Endothelial cell (in vitro differentiated cells): ENCODE measurements at regions not wholly inside any gene's neighbourhood (a gene's known extent, or its start where the extent isn't known, plus 50 kb on each side); places are given as distances from the start of the nearest gene placed in this dataset.
"Not testable (repeated sequence)": the region's sequence is repeated elsewhere in the genome, so short reads cannot be mapped to it uniquely, and the experiment has no call there.

Experiments
- DNase-seq: peaks from one replicate; pipeline ENCODE4 v3.0.0; 2021; ENCODE audit warnings: low spot score
- H3K27ac Mint-ChIP-seq: one replicate; pipeline ENCODE4 v1.8.0; 2021; ENCODE audit warnings: mixed read lengths, inconsistent platforms; ENCODE audit not compliant: unreplicated experiment
- H3K27me3 Mint-ChIP-seq: one replicate; pipeline ENCODE4 v1.8.0; 2021; ENCODE audit warnings: mild to moderate bottlenecking, moderate library complexity, mixed read lengths, inconsistent platforms; ENCODE audit not compliant: unreplicated experiment
- H3K36me3 Mint-ChIP-seq: one replicate; pipeline ENCODE4 v1.8.0; 2021; ENCODE audit warnings: mild to moderate bottlenecking, low read depth, mixed read lengths, inconsistent platforms; ENCODE audit not compliant: unreplicated experiment
- H3K4me1 Mint-ChIP-seq: one replicate; pipeline ENCODE4 v1.8.0; 2021; ENCODE audit warnings: mild to moderate bottlenecking, mixed read lengths, inconsistent platforms; ENCODE audit not compliant: unreplicated experiment
- H3K4me3 Mint-ChIP-seq: one replicate; pipeline ENCODE4 v1.8.0; 2021; ENCODE audit warnings: mild to moderate bottlenecking, mixed read lengths, inconsistent platforms; ENCODE audit not compliant: unreplicated experiment
- H3K9me3 Mint-ChIP-seq: one replicate; pipeline ENCODE4 v1.8.0; 2021; ENCODE audit warnings: mixed read lengths, inconsistent platforms; ENCODE audit not compliant: unreplicated experiment
- TF ChIP-seq, protein P1 (sequence below): fragments of 200-600 bp; sonication (generic); IDR thresholded peaks from one replicate; pipeline ENCODE4 v1.5.0; 2021; ENCODE audit warnings: antibody characterized with exemption; ENCODE audit not compliant: unreplicated experiment

DNA sequence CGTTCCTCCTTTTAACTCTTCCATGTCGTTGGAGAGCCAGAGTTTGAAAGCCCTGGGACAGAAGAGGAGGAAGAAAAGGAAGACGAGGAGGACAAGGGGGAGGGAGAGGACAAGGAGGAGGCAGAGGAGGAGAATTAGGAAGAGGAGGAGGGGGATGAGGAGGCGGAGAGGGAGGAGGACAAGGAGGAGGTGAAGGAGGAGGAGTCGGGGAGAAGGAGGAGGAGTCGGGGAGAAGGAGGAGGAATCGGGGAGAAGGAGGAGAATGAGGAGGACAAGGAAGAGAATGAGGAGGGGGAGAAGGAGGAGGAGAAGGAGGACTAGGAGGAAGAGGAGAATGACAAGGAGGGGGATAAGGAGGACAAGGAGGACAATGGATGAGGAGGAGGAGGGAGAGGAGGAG, 325.7 kb downstream of the CACNA1B start:
- not testable (repeated sequence) for H3K4me1 Mint-ChIP-seq, DNase-seq

DNA sequence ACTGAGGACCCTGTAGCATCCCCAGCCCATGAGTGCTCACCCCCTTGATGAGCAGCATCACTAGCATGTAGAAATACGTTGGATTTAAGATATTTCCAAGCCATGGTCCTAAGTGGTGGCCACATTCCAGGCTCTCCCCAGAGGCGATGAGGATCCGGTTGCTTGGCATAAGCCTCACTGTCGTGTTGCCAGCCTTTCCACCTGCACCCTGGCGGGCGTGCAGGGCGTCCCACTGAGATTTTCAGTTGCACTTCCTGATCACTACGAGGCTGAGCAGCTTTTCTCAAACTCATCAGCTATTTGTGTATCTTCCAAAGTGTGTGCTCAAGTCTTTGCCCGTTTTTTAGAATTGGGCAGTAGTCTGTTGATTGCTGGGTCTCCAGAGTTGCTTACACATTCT, 326.3 kb downstream of the CACNA1B start:
- DNase-seq, H3K9me3 Mint-ChIP-seq, H3K4me1 Mint-ChIP-seq, H3K36me3 Mint-ChIP-seq, H3K4me3 Mint-ChIP-seq, H3K27ac Mint-ChIP-seq, H3K27me3 Mint-ChIP-seq: not testable (repeated sequence)

More for the DNA sequence above, 325.7 kb downstream of the CACNA1B start:
- H3K27me3 Mint-ChIP-seq, H3K36me3 Mint-ChIP-seq, H3K4me3 Mint-ChIP-seq, H3K27ac Mint-ChIP-seq, H3K9me3 Mint-ChIP-seq: not testable (repeated sequence)

DNA sequence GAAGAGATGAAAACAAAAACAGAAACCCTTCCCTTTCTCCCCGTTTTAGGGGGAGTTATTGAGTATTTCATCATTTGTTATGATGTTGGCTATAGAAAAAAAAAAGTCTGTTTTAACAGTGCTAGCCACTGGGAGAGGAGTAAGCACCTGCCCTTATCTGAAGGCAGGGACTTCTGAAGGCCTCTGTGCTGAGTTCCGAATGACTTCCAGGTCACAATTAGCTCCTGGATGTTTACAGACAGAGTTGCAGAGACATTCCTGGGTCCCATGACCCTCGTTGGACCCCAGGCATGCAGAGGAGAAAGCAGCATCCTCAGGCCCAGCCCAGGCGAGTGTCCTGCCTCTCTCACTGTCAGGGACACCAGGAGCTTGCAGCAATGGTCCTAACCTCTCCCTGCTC, 328.5 kb downstream of the CACNA1B start:
- H3K27ac Mint-ChIP-seq, H3K36me3 Mint-ChIP-seq, H3K4me3 Mint-ChIP-seq, H3K4me1 Mint-ChIP-seq, H3K9me3 Mint-ChIP-seq, H3K27me3 Mint-ChIP-seq, DNase-seq: not testable (repeated sequence)

GRCh38 chr9:138207300-138208179, 330.0 kb downstream of the CACNA1B start:
- not testable (repeated sequence) for H3K4me3 Mint-ChIP-seq, H3K27me3 Mint-ChIP-seq, H3K9me3 Mint-ChIP-seq, DNase-seq, H3K4me1 Mint-ChIP-seq, H3K27ac Mint-ChIP-seq, H3K36me3 Mint-ChIP-seq

DNA sequence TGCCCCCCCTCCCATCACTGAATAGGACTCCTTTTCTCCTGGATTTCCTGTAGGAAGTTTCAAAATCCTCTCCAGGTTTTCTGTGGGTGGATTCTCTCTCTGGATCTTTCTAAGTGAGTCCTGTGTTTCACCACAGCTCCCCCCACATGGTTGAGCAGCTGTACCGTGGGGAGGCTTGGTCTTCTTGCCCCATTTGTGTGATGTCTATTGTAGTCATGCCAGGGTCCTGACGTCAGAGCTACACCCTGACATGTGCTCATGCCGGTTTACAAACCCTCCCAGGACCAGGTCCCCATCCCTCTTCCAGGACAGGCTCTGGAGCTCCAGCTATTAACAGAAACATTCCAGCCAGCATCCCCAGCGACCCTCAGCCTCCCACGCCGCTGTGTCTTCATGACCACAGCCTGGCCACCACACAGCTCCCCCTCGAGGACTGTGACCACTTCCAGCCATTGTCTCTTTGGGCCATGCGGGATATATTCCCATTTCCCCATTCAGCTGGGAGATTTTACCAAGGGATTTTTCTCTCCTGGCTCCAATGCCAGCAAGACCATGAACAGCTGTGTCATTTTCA, 331.6 kb downstream of the CACNA1B start:
- not testable (repeated sequence) for H3K27me3 Mint-ChIP-seq, H3K4me3 Mint-ChIP-seq, DNase-seq, H3K9me3 Mint-ChIP-seq, H3K4me1 Mint-ChIP-seq, H3K36me3 Mint-ChIP-seq
- H3K27ac Mint-ChIP-seq: peak overlapping the region; percentile 68

GRCh38 chr9:138210388-138210986, 332.9 kb downstream of the CACNA1B start:
- H3K36me3 Mint-ChIP-seq, H3K9me3 Mint-ChIP-seq, H3K27ac Mint-ChIP-seq, DNase-seq, H3K4me3 Mint-ChIP-seq, H3K27me3 Mint-ChIP-seq, H3K4me1 Mint-ChIP-seq: not testable (repeated sequence)

DNA sequence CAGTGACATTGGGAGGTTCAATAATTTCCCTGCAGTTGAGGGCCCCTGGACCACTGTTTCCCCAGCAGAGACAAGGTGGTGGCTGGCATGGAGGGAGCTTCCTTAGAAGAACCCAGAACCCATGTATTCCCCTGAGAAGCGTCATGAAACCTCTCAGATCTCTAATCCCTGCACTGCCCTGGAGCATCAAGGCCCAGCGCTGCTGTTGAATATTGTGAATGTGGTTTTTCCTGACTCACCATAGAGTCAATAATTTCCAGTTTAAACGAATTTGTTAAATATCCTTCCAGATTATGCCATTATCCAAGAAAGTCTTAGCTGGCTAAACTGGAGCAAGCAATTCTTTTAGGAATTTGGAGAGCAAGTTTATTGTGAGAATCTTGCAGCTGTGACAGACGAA, 333.5 kb downstream of the CACNA1B start:
- H3K4me1 Mint-ChIP-seq, DNase-seq, H3K36me3 Mint-ChIP-seq, H3K27ac Mint-ChIP-seq, H3K9me3 Mint-ChIP-seq, H3K27me3 Mint-ChIP-seq, H3K4me3 Mint-ChIP-seq: not testable (repeated sequence)

DNA sequence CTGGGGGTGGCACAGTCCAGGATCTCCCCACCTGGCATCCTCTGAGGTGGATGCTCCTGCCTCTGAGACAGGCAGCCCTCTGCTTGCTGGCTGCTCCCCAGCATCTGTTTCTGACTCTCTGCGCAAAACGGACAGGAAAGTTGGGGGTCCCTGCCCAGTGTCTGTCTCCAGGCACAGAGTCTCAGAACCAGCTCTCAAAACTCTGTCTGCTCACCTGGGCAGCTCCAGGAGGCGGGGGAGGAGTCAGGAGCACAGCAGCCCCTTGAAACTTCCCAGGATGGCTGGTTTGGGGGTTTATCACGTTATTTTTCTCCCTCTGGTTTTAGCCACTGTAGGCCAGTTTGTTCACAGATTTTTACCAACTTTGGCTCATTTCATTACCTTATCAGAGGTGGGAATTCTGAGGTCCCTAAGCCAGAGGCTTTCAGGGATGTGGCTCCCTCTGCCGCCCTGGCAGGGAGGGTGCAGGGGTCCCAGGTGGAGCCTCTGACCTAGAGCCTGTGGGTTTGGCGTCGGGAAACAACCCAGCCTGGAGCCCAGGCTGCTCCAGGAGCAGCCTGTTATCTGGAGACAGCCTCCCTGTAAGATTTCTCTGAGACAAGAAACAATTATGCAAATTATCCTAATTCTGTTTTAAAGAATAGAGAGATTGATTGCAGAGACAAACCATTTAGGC, 334.1 kb downstream of the CACNA1B start:
- H3K4me3 Mint-ChIP-seq, H3K36me3 Mint-ChIP-seq: not testable (repeated sequence)

DNA sequence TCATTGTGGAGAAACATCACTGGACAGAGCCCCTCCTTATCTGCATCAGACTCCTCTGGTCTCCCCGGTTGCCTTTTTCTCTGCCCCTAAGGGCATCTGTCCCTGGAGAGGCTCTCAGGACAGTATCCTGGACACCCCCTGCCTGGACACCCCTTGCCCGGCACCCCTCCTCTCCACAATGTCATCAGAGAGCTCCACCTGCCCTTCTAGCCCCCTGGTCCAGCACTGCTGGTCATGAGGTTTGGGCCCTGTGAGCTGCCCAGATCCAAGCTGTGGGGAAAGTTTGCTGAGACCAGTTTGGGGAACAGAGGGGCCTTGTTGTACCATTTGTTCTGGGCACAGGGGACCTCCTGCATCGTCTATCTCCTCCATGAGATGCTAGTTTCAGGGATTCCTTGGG, 335.2 kb downstream of the CACNA1B start:
- H3K4me3 Mint-ChIP-seq, H3K36me3 Mint-ChIP-seq, H3K4me1 Mint-ChIP-seq, H3K27me3 Mint-ChIP-seq, DNase-seq, H3K27ac Mint-ChIP-seq, H3K9me3 Mint-ChIP-seq: not testable (repeated sequence)

More for the DNA sequence above, 334.1 kb downstream of the CACNA1B start:
- H3K4me1 Mint-ChIP-seq, H3K9me3 Mint-ChIP-seq, H3K27ac Mint-ChIP-seq, H3K27me3 Mint-ChIP-seq: not testable (repeated sequence)
- TF ChIP-seq, protein P1, sequence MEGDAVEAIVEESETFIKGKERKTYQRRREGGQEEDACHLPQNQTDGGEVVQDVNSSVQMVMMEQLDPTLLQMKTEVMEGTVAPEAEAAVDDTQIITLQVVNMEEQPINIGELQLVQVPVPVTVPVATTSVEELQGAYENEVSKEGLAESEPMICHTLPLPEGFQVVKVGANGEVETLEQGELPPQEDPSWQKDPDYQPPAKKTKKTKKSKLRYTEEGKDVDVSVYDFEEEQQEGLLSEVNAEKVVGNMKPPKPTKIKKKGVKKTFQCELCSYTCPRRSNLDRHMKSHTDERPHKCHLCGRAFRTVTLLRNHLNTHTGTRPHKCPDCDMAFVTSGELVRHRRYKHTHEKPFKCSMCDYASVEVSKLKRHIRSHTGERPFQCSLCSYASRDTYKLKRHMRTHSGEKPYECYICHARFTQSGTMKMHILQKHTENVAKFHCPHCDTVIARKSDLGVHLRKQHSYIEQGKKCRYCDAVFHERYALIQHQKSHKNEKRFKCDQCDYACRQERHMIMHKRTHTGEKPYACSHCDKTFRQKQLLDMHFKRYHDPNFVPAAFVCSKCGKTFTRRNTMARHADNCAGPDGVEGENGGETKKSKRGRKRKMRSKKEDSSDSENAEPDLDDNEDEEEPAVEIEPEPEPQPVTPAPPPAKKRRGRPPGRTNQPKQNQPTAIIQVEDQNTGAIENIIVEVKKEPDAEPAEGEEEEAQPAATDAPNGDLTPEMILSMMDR: peak; percentile 30
- DNase-seq: peak; percentile 47

GRCh38 chr9:138213748-138214147, 336.2 kb downstream of the CACNA1B start:
- not testable (repeated sequence) for H3K4me1 Mint-ChIP-seq, H3K4me3 Mint-ChIP-seq, H3K36me3 Mint-ChIP-seq, H3K27me3 Mint-ChIP-seq, H3K27ac Mint-ChIP-seq, H3K9me3 Mint-ChIP-seq, DNase-seq

DNA sequence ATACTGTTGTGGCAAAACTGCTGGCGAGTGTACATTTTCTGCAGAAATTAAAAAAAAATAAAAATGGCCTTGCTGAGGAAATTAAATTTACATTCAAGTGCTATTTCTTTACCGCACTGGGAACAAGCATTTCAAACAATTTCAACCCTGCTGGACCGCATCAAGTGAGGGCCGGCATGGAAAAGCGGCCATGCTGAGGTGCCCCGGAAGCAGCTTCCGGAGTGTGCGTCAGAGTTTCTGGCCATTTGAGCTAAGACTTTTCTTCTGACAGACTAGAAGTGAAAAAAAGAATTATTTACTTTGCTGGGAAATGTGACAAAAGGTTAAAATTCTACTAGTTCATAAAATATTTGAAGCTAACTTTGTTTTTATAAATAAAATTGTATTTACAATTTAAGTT, 337.0 kb downstream of the CACNA1B start:
- H3K9me3 Mint-ChIP-seq, DNase-seq, H3K4me1 Mint-ChIP-seq, H3K27ac Mint-ChIP-seq, H3K27me3 Mint-ChIP-seq, H3K4me3 Mint-ChIP-seq, H3K36me3 Mint-ChIP-seq: not testable (repeated sequence)
